GM13977 (cell line): ENCODE measurements at regions not wholly inside any gene's neighbourhood (a gene's known extent, or its start where the extent isn't known, plus 50 kb on each side); places are given as distances from the start of the nearest gene placed in this dataset.
"Not testable (repeated sequence)": the region's sequence is repeated elsewhere in the genome, so short reads cannot be mapped to it uniquely, and the experiment has no call there.

Source experiments
- DNase-seq: peaks from one replicate; pipeline ENCODE4 v3.0.0; 2012; ENCODE audit warnings: low spot score
- CTCF ChIP-seq: IDR thresholded peaks from 2 replicates; pipeline ENCODE4 v1.5.1; 2012; ENCODE audit warnings: mild to moderate bottlenecking, control low read depth; ENCODE audit not compliant: insufficient read depth; ENCODE audit errors: extremely low read depth, missing control alignments
- in situ Hi-C: fragments of 300-500 bp; cut with MboI; formaldehyde crosslinking; loops from one replicate; pipeline ENCODE4 v1.12.0; 2022; ENCODE audit warnings: low sequenced_read_pairs, low pct_unique_long_range_greater_than_20kb, mixed read lengths, inconsistent platforms; ENCODE audit not compliant: unreplicated experiment

- in situ Hi-C loops = no loop called here
- DNase-seq = no peak
- TF ChIP-seq CTCF = no peak
Observed at GRCh38 chr2:129491308-129491707, 488.2 kb upstream of the RAB6C start.

DNA sequence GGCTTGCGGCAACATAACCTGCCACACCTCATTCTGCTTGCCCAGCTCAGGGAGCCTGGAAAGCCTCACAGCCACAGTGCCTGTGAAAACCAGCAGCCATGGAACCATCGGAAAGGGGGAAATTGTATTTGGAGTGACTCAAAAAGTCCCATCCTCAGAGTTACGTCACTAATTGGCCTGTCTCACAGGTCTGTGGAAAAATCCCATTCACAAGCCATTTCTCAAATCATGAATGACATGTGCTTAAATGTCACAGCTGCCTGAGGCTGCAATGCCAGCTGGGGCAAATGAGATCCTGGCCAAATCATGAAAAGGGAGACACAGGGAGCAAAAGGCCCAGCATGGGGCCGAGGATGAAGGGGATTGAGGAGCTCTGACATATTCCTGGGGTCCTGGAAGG is 486.9 kb upstream of the RAB6C start:
- no peak for DNase-seq
- in situ Hi-C loops = no loop called here
- no peak for TF ChIP-seq CTCF

GRCh38 chr2:129499747-129500146 is 479.7 kb upstream of the RAB6C start:
- in situ Hi-C loops = no loop called here
- no peak for DNase-seq
- no peak for TF ChIP-seq CTCF

DNA sequence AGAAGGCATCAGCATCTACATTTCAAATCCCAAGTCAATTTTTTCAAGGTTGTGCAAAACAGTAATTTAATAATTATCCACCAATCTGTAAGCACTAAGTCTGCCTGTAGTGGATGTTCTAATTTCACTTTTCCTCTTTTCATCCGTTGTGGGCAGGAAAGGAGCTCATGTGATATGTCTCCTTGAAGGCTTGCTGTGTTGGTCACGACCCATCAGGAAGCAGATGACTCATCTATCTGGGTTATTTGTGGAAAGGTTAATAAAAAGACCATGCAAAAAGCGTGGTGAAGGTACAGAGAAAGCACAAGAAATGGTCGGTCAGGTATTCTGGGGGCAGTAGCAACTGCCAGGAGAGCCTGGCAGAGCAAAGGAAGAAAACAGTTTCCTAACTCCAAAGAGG is 476.7 kb upstream of the RAB6C start:
- in situ Hi-C loops = no loop called here
- no peak for DNase-seq
- no peak for TF ChIP-seq CTCF

GRCh38 chr2:129504646-129505045 is 474.8 kb upstream of the RAB6C start:
- in situ Hi-C loops = no loop called here
- no peak for TF ChIP-seq CTCF
- no peak for DNase-seq

- no peak for DNase-seq
- no peak for TF ChIP-seq CTCF
- in situ Hi-C loops = no loop called here
Observed at GRCh38 chr2:129518937-129519336, 460.5 kb upstream of the RAB6C start.

DNA sequence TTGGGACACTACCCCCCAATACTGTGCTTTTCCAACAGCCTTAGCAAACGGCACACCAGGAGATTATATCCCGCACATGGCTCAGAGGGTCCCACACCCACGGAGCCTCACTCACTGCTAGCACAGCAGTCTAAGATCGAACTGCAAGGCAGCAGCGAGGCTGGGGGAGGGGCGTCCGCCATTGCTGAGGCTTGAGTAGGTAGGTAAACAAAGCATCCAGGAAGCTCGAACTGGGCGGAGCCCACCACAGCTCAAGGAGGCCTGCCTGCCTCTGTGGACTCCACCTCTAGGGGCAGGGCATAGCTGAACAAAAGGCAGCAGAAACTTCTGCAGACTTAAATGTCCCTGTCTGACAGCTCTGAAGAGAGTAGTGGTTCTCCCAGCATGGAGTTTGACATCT is 447.3 kb upstream of the RAB6C start:
- in situ Hi-C loops = not testable (repeated sequence)

More for the DNA sequence above, 447.3 kb upstream of the RAB6C start:
- DNase-seq = not testable (repeated sequence)
